Esophagus muscularis mucosa (tissue), 3 donors: ENCODE measurements at regions not wholly inside any gene's neighbourhood (a gene's known extent, or its start where the extent isn't known, plus 50 kb on each side); places are given as distances from the start of the nearest gene placed in this dataset.

ENCODE experiments used
- CTCF ChIP-seq, 3 experiments: fragments of 200-600 bp in 2 of 3; fragments of 450-650 bp in 1 of 3; sonication (generic) in 2 of 3; IDR thresholded peaks; one replicate each; pipeline ENCODE4 v1.5.1; 2017 to 2019; ENCODE audit warnings: antibody characterized with exemption in 3 of 3, mild to moderate bottlenecking in 2 of 3, moderate library complexity in 1 of 3
- POLR2A ChIP-seq: fragments of 450-650 bp; IDR thresholded peaks from one replicate; pipeline ENCODE4 v1.6.1; 2017; ENCODE audit warnings: antibody characterized with exemption, moderate library complexity, mild to moderate bottlenecking, low read depth

DNA sequence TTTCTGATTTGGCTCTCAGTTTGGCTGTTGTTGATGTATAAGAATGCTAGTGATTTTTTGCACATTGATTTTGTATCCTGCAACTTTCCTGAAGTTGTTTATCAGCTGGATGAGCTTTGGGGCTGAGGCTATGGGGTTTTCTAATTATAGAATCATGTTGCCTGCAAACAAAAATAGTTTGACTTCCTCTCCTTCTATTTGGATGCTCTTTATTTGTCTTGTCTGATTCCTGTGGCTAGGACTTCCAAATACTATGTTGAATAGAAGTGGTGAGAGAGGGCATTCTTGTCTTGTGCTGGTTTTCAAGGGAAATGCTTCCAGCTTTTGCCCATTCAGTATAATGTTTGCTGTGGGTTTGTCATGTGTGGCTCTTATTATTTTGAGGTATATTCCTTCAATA, 734.7 kb upstream of the FAM241A start:
- TF ChIP-seq CTCF (IDR thresholded peaks at IDR 0.05) (no peak), POLR2A (no peak)
